Ramos (cell line): ENCODE measurements at regions not wholly inside any gene's neighbourhood (a gene's known extent, or its start where the extent isn't known, plus 50 kb on each side); places are given as distances from the start of the nearest gene placed in this dataset.

ENCODE experiments used
- in situ Hi-C: fragments of 300-500 bp; cut with MboI; formaldehyde crosslinking; loops from one replicate; pipeline ENCODE4 v1.14.3; 2022; ENCODE audit warnings: low sequenced_read_pairs; ENCODE audit not compliant: unreplicated experiment

GRCh38 chr10:94085766-94086437, 92.2 kb downstream of the PLCE1 start:
- in situ Hi-C loops: no loop called here

DNA sequence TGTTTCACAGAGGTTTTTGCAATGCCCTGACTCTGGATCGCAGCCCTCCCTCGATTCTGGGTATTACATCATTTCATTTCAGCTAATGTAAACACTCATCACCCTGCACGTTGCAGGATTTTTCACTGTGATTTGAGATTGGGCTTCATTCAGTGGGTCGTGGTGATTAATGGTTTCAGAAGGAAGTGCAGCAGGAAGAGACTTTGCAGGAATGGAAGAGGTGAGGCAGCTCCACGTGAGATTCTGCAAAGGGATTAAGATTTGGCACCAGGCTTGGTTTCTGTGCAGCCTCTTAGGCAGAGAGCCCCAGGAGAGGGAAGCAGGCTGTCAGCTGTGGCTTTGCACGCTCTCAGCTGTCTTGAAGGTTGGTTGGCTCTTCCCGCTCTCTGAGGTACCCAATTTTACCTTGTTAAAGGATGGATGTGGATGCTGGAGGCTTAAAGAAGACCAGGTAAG, 95.2 kb downstream of the PLCE1 start:
- in situ Hi-C loops: no loop called here

- in situ Hi-C loops: no loop called here
Measured at GRCh38 chr10:94091649-94092048, 97.9 kb downstream of the PLCE1 start.

DNA sequence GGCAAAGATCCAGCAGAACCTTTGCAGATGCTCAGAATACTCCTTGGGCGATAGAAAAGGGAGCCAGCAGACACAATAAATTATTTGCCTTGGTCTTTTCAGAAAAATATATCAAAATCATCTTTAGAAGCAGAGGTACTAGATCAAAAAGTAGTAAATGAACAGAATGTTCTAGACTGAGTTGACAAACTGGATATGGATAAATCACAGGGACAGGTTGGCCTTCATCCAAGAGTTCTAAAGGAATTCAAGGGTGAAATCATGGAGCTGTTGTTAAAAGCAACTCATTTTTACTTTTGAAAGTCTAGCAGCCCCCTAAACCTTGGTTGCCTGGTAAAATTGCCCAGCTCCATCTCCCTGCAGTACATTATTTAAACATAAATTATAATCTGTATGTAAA, 99.1 kb downstream of the PLCE1 start:
- in situ Hi-C loops: no loop called here

GRCh38 chr10:94093286-94093905, 99.7 kb downstream of the PLCE1 start:
- in situ Hi-C loops: no loop called here

DNA sequence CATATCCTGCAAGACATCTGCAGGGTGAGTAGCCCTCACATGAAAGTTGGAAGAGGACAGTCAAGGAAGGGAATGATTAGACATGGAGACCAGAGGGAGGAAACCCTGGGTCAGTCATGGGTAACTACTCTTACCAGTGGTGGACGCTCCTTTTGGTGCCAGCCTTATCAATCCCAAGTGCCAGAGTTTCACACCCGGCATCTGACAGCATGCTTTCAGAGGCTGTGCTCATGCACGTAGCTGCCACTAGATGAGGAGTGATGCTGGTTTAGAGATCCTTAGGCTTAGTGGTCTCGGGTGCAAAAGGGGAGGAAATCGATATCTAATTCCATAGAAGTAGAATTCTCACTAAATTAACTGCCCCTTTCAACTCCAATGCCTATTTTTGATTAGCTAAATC, 100.8 kb downstream of the PLCE1 start:
- in situ Hi-C loops: no loop called here

DNA sequence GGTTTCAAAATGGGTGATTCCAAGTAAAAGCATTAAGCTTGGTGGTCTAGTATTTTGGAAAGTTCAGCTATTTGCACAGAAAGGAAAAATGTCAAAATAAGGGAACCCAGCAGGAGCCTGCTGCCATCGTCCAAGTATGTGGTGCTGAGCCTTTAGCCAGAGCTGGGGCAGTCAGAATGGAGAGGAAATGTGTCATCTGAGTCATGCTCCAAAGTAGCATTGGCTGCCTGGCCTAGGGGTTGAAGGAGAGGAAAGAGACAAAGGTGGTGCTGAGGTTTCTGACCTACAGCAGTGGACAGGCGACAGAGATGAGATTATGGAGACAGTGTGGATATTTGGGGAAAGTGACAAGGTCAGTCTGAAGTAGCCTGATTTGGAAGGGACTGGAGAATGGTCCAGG, 103.9 kb downstream of the PLCE1 start:
- in situ Hi-C loops: no loop called here

GRCh38 chr10:94098896-94099295, 105.2 kb downstream of the PLCE1 start:
- in situ Hi-C loops: no loop called here

DNA sequence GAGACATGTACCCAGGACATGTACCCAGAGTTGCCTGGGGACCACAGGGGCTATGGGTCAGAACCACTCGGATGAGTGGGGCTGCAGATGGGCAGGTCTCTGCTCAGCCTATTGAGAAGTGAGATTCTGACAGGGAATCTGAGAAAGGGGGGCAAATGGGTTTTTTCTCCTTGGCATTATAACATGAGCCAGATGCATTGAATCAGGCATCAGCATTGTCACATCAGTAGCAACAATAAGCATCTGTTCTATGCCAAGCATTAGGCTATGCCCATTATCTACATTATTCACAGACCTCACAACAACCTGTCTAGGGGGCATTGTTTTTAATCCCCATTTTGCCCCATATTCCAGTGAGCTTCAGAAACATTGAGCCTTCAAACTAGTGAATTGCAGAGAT, 108.2 kb downstream of the PLCE1 start:
- in situ Hi-C loops: no loop called here

GRCh38 chr10:94102436-94102835, 108.7 kb downstream of the PLCE1 start:
- in situ Hi-C loops: no loop called here

DNA sequence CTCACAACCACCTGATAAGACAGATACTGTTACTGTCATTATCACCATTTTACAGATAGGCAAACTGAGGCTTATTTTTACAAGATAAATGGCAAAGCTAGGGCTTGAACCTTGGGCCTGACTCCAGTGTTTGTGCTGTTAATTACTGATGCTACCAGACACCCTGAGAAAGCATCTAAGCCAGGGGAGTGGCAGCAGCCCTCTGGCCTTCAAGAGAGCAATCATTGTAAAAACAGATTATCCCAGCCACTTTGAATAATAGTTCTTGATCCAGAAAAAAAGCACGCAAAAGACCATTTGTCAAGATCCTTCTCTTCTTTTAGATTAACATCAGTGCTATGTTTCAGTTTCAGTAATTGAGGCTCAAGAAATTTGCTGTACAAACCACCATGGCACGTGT, 109.5 kb downstream of the PLCE1 start:
- in situ Hi-C loops: no loop called here

DNA sequence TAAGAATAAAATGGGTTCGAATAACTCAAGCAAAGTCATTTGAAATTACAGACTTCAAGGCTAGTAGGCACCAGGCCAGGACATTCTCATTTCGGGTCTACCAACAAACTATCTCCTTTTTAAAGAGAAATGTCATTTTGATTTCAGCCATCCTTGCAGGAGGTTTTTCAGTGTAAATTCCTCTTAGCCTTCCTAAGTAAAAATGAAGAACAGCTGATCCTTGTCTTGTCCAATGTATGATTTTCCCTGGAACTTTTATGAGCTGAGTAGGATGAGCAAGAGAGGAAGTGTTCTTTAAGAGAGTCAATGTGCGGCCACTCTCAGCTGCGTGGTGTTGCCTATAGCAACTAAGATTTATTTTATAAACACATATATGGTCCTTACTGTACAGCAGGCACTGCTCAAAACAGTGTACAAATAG, 110.1 kb downstream of the PLCE1 start:
- in situ Hi-C loops: no loop called here

DNA sequence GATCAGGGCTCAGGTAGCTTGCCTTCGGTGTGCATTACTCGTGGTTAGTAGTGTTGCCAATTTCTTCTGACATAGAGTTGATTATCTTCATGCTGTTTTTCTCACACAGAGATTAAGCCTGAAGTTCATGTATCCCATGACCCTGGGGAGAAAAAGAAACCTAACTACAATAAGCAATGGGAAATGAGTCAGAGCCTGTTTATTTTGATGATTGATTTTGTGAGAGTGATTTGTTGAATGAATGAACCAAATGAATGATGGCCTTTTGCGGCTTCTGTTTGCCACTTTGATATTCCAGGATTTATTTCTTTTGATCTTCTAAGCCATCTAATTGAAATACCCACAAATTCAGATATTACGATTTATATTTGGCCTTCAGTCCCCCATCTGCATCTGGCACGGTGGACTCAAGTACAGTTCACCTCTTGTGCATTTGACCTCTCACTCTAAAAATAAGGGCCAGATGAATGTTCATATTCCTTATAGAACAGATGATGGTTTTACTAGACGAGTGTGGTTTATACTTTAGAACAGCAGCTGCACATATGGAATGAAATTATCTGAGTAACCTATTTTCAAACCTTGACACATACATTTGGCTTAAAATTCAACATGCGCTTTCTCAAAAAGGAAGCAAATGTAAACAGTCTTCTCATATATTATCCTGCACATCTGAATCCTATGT, 110.7 kb downstream of the PLCE1 start:
- in situ Hi-C loops: no loop called here

GRCh38 chr10:94105226-94105625, 111.5 kb downstream of the PLCE1 start:
- in situ Hi-C loops: no loop called here

GRCh38 chr10:94107191-94107590, 113.5 kb downstream of the PLCE1 start:
- in situ Hi-C loops: no loop called here

- in situ Hi-C loops: no loop called here
Measured at GRCh38 chr10:94108200-94108599, 114.5 kb downstream of the PLCE1 start.

GRCh38 chr10:94111367-94111766, 117.6 kb downstream of the PLCE1 start:
- in situ Hi-C loops: no loop called here

- in situ Hi-C loops: no loop called here
Measured at GRCh38 chr10:94112321-94112720, 118.6 kb downstream of the PLCE1 start.

- in situ Hi-C loops: no loop called here
Measured at GRCh38 chr10:94115725-94116124, 122.0 kb downstream of the PLCE1 start.

DNA sequence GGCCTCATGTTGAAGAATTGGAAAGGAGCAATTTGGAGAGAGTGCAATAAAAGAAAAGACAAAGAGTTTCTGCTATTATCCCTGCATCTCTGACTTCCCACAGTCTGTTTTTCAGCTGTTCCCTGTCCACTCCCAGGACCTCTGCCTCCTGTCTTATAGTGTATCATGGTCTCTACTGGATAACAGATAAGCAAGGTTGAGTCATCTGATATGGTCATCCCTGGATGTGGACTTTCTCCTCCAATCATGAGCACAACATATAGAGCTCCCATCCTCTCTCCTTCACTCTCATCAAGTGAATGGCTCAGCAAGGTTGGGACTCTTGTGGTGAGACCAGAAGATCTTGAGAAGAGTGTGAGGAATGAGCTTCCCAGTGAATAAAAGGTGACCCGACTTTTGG, 123.1 kb downstream of the PLCE1 start:
- in situ Hi-C loops: no loop called here

GRCh38 chr10:94122211-94122610, 128.5 kb downstream of the PLCE1 start:
- in situ Hi-C loops: no loop called here
